ENCODE measurements at regions not wholly inside any gene's neighbourhood (a gene's known extent, or its start where the extent isn't known, plus 50 kb on each side); places are given as distances from the start of the nearest gene placed in this dataset.

DNA sequence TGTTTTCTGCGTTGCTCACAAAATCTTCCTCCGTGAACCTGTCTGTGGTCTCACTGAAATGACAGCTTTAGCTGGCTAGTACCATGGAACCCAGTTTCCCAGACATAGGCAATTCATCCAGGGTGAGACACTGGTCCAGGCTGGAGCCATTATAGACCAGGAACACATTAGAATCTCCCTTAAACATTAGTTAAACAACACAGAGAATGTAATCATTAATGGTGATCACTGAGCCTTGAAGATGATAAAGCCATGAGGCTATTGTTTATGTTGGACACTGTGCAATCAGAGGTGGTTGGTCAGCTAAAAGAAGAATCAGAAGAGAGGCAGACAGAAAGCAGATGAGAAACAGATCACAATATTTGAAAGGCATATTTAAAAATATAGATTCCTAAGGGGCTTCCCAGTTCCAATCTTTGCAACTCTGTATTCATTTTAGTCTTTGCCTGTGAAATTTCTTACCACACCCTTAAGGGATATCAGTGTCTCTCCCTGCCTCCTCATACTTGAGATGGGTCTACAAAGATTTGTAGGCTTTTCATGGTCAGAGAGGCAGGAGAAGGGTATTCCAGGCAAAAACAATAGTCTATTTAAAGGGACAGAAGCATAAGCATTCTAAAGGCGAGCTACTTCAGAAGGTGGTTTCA, 317.9 kb downstream of the MAP2K6 start:
- Histone ChIP-seq H3K9me3 (ENCODE audit: control insufficient read depth in 2 of 2, low read length in 2 of 2) (no peaks in the 10 kb centered on the region), H3K4me1 (ENCODE audit: control insufficient read depth, insufficient read depth, low read length) (peaks cover 10% of the 10 kb centered on the region), H3K27me3 (ENCODE audit: control insufficient read depth in 1 of 2, insufficient read depth in 2 of 2, low read length in 2 of 2) (no peaks in the 10 kb centered on the region), H3K36me3 (ENCODE audit: control insufficient read depth in 2 of 2, insufficient read depth in 2 of 2, low read length in 2 of 2) (no peaks in the 10 kb centered on the region), H3K27ac (ENCODE audit: low read length) (no peak overlapping the region), H3K9ac (ENCODE audit: low read length in 2 of 2) (no peak overlapping the region), H3K4me3 (ENCODE audit: low read length in 2 of 2) (no peak overlapping the region)

DNA sequence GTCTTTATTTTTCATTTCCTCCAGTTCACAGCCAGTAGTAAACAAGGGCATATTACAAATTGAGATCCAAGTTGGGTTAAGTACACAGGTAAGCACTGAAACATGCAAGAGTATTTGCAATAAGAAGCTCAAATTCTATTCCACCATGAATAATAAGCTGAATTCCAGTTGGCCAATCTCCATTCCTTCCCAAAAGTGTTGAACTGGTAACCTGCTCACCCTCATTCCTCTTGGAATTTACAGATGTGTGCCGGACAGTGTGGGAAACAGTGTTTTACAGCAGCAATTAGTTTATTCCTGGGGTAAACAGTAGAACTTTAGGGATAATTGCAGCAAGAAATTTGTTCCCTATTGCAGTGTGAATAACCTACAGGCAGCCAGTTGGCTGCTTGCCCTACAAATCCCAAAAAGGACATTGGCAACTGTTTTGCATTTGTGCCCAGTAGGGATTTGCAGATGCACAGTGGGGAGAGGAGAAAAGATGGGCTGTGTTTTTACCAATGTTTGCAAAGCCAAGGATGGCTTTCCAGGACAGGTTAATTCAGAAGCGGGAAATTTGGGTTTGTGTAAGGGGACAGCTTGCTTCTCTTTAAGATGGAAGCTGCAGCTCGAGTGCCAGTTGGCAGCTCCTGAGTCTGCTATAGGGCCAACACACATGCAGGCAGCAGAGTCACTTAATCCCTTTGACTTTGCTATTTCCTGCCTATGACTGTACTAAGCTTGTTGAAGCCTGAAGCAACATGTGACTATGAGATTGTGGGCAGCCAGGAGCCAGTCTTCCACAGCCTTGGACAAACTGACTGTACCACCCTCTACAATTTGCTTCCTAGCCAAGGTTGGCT, 318.9 kb downstream of the MAP2K6 start:
- Histone ChIP-seq H3K27ac (ENCODE audit: low read length) (no peak overlapping the region), H3K9me3 (ENCODE audit: control insufficient read depth in 2 of 2, low read length in 2 of 2) (no peaks in the 10 kb centered on the region), H3K4me3 (ENCODE audit: low read length in 2 of 2) (no peak overlapping the region), H3K36me3 (ENCODE audit: control insufficient read depth in 2 of 2, insufficient read depth in 2 of 2, low read length in 2 of 2) (no peaks in the 10 kb centered on the region), H3K4me1 (ENCODE audit: control insufficient read depth, insufficient read depth, low read length) (peaks cover 10% of the 10 kb centered on the region), H3K9ac (ENCODE audit: low read length in 2 of 2) (no peak overlapping the region), H3K27me3 (ENCODE audit: control insufficient read depth in 1 of 2, insufficient read depth in 2 of 2, low read length in 2 of 2) (no peaks in the 10 kb centered on the region)

DNA sequence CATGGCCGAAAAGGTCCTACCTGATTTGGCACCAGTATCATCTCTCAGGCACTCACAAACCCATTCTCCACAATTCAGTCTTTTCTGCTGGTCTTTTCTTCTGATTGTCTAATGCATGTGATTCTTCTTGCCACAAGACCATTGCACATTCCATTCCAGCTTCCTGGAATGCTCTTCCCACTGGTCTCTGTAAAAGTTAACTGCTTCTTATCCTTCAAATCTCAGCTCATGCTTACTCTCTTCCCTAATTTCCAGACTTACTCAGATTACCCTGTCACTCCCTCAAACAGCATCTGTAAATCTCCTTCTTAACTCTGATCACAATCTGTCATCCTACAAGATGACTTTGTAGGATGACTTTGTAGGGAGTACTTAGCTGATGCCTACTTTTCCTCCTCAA, 320.2 kb downstream of the MAP2K6 start:
- Histone ChIP-seq H3K27me3 (ENCODE audit: control insufficient read depth in 1 of 2, insufficient read depth in 2 of 2, low read length in 2 of 2) (no peaks in the 10 kb centered on the region), H3K27ac (ENCODE audit: low read length) (no peak overlapping the region), H3K9ac (ENCODE audit: low read length in 2 of 2) (no peak overlapping the region), H3K4me1 (ENCODE audit: control insufficient read depth, insufficient read depth, low read length) (peaks cover 10% of the 10 kb centered on the region), H3K4me3 (ENCODE audit: low read length in 2 of 2) (no peak overlapping the region), H3K9me3 (ENCODE audit: control insufficient read depth in 2 of 2, low read length in 2 of 2) (no peaks in the 10 kb centered on the region), H3K36me3 (ENCODE audit: control insufficient read depth in 2 of 2, insufficient read depth in 2 of 2, low read length in 2 of 2) (no peaks in the 10 kb centered on the region)

DNA sequence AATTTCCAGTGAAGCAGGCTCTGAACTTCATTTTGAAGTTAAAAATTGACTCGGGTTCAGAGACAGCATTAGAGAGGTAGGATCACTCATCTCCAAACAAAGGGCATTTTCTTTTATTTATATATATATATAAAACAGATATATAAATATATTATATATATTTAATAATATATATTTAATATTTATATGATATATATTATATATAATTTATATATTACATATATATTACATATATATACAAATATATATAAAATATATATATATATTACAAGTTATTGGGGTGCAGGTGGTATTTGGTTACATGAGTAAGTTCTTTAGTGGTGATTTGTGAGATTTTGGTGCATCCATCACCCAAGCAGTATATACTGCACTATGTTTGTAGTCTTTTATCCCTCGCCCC, 320.8 kb downstream of the MAP2K6 start:
- no peak overlapping the region for H3K9ac ChIP-seq (ENCODE audit: low read length in 2 of 2)
- no peaks in the 10 kb centered on the region for H3K27me3 ChIP-seq (ENCODE audit: control insufficient read depth in 1 of 2, insufficient read depth in 2 of 2, low read length in 2 of 2)
- H3K36me3 ChIP-seq (ENCODE audit: control insufficient read depth in 2 of 2, insufficient read depth in 2 of 2, low read length in 2 of 2): no peaks in the 10 kb centered on the region
- H3K4me1 ChIP-seq (ENCODE audit: control insufficient read depth, insufficient read depth, low read length): peaks cover 10% of the 10 kb centered on the region
- no peak overlapping the region for H3K27ac ChIP-seq (ENCODE audit: low read length)
- no peak overlapping the region for H3K4me3 ChIP-seq (ENCODE audit: low read length in 2 of 2)
- H3K9me3 ChIP-seq (ENCODE audit: control insufficient read depth in 2 of 2, low read length in 2 of 2): no peaks in the 10 kb centered on the region

DNA sequence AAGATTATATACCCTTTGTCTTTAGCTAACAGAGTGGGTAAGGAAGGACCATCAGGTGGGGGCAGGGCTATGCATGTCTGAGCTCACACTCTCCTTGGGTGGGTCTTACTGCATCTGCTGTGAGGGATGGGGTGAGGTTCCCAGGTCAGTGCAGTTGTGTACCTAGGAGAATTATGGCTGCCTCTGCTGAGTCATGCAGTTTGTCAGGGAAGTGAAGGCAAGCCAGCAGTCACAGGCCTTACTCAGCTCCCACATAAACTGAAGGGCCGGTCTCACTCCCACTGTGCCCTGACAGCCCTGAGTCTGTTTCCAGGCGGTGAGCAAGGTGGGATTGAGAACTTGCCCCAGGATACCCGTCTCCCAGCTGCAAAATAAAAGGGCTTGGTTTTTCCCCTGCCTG, 328.6 kb downstream of the MAP2K6 start:
- Histone ChIP-seq H3K9ac (ENCODE audit: low read length in 2 of 2) (no peak overlapping the region), H3K36me3 (ENCODE audit: control insufficient read depth in 2 of 2, insufficient read depth in 2 of 2, low read length in 2 of 2) (no peaks in the 10 kb centered on the region), H3K4me3 (ENCODE audit: low read length in 2 of 2) (no peak overlapping the region), H3K4me1 (ENCODE audit: control insufficient read depth, insufficient read depth, low read length) (no peaks in the 10 kb centered on the region), H3K27ac (ENCODE audit: low read length) (no peak overlapping the region), H3K9me3 (ENCODE audit: control insufficient read depth in 2 of 2, low read length in 2 of 2) (no peaks in the 10 kb centered on the region), H3K27me3 (ENCODE audit: control insufficient read depth in 1 of 2, insufficient read depth in 2 of 2, low read length in 2 of 2) (no peaks in the 10 kb centered on the region)

DNA sequence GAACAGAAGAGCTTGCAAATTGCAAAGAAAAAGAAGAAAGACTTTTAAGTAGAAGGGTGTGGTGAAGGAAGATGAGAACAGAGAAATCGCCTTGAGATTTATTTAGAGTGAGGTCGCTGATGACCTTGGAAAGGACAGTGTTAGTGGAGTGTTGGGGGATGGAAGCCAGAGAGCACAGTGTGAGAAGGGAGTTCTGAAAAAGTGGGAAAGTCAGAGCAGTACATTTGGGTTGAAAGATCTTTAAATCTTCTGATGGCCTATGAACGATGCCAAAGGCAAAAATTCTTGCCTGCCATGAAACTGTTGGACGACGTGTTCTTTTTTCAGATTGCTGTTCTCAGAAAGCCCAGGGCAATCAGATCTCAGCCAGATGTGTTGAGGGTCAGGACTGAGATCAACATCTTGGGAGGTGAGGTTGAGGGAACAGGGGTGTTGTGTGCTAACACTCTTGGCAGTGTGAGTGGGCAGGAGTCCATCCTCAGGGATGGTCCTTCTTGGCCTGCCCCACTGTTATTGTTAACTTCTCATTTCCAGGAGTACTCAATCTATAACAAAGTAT, 330.1 kb downstream of the MAP2K6 start:
- Histone ChIP-seq H3K9me3 (ENCODE audit: control insufficient read depth in 2 of 2, low read length in 2 of 2) (no peaks in the 10 kb centered on the region), H3K4me1 (ENCODE audit: control insufficient read depth, insufficient read depth, low read length) (no peaks in the 10 kb centered on the region), H3K27ac (ENCODE audit: low read length) (no peak overlapping the region), H3K4me3 (ENCODE audit: low read length in 2 of 2) (no peak overlapping the region), H3K9ac (ENCODE audit: low read length in 2 of 2) (no peak overlapping the region), H3K36me3 (ENCODE audit: control insufficient read depth in 2 of 2, insufficient read depth in 2 of 2, low read length in 2 of 2) (no peaks in the 10 kb centered on the region), H3K27me3 (ENCODE audit: control insufficient read depth in 1 of 2, insufficient read depth in 2 of 2, low read length in 2 of 2) (no peaks in the 10 kb centered on the region)

DNA sequence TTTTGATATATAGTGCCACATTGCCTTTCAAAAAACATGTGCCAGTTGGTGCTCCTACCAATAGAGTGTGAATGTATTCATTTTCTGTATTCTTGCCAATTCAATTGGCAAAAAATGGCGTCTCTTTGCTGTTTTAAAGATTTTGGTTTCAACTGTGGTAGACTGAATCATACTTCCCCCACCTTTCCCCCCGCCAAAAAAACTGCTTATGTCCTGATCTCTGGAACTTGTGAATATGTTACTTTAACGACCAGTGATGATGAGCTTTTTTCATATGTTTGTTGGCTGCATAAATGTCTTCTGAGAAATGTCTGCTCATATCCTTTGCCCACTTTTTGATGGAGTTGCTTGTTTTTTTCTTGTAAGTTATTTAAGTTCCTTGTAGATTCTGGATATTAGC, 325.1 kb upstream of the KCNJ16 start:
- Histone ChIP-seq H3K27me3 (ENCODE audit: control insufficient read depth in 1 of 2, insufficient read depth in 2 of 2, low read length in 2 of 2) (no peaks in the 10 kb centered on the region), H3K9me3 (ENCODE audit: control insufficient read depth in 2 of 2, low read length in 2 of 2) (no peaks in the 10 kb centered on the region), H3K4me3 (ENCODE audit: low read length in 2 of 2) (no peak overlapping the region), H3K9ac (ENCODE audit: low read length in 2 of 2) (no peak overlapping the region), H3K27ac (ENCODE audit: low read length) (no peak overlapping the region), H3K36me3 (ENCODE audit: control insufficient read depth in 2 of 2, insufficient read depth in 2 of 2, low read length in 2 of 2) (no peaks in the 10 kb centered on the region), H3K4me1 (ENCODE audit: control insufficient read depth, insufficient read depth, low read length) (no peaks in the 10 kb centered on the region)

DNA sequence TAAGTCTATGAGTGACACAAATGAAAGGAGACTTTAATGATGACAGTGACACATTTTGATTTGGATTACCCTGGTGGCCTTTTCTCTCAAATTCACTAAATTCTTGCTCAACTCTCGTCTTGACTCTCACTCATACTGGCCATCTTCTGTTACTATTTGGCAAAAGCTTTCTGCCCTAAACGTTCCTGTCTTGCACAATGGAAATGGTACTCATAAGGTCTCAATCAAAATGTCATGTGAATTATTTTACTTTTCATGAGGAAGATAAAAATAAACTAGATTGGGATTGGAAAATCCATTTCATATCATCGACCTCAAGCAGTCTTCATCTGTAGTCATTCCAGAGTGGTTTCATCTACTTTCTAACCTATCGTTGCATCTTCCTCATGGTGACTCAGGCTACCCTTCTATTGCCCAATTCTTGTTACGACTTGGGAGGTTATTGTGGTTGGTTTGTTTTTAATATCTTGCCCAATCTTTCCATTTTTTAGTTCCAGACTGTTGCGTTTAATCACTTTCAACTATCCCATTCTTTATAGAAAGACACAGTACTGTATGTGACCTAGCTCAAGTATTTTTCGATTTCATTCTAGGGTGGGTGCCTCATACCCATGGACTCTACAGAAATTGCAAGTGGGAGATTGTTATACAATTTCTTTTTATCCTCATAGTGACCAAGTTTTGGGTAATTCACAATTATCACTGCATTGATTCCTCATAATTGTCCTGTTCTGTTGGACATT, 317.2 kb upstream of the KCNJ16 start:
- Histone ChIP-seq H3K4me1 (ENCODE audit: control insufficient read depth, insufficient read depth, low read length) (no peaks in the 10 kb centered on the region), H3K27me3 (ENCODE audit: control insufficient read depth in 1 of 2, insufficient read depth in 2 of 2, low read length in 2 of 2) (no peaks in the 10 kb centered on the region), H3K36me3 (ENCODE audit: control insufficient read depth in 2 of 2, insufficient read depth in 2 of 2, low read length in 2 of 2) (no peaks in the 10 kb centered on the region), H3K4me3 (ENCODE audit: low read length in 2 of 2) (no peak overlapping the region), H3K27ac (ENCODE audit: low read length) (no peak overlapping the region), H3K9ac (ENCODE audit: low read length in 2 of 2) (no peak overlapping the region), H3K9me3 (ENCODE audit: control insufficient read depth in 2 of 2, low read length in 2 of 2) (no peaks in the 10 kb centered on the region)

DNA sequence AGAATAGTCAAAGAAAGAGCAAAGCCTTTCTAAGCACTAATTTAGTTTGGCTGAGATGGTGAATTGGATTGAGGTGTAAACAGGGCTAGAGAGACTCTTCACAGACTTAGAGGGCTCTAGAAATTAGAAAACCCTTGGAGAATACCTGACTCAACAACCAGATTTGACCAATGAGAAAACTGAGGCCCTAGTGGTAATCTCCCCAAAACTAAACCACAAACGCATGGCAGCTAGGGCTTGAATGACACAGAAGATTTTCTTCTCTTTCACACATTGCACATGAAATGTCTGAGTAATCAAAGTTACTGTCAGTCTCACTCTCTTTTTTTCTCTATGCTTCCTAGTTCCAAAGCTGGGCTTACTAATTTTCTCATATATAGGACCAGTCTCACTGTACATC, 314.5 kb upstream of the KCNJ16 start:
- no peaks in the 10 kb centered on the region for H3K9me3 ChIP-seq (ENCODE audit: control insufficient read depth in 2 of 2, low read length in 2 of 2)
- H3K4me1 ChIP-seq (ENCODE audit: control insufficient read depth, insufficient read depth, low read length): no peaks in the 10 kb centered on the region
- H3K36me3 ChIP-seq (ENCODE audit: control insufficient read depth in 2 of 2, insufficient read depth in 2 of 2, low read length in 2 of 2): no peaks in the 10 kb centered on the region
- no peak overlapping the region for H3K27ac ChIP-seq (ENCODE audit: low read length)
- H3K9ac ChIP-seq (ENCODE audit: low read length in 2 of 2): no peak overlapping the region
- no peak overlapping the region for H3K4me3 ChIP-seq (ENCODE audit: low read length in 2 of 2)
- H3K27me3 ChIP-seq (ENCODE audit: control insufficient read depth in 1 of 2, insufficient read depth in 2 of 2, low read length in 2 of 2): no peaks in the 10 kb centered on the region

DNA sequence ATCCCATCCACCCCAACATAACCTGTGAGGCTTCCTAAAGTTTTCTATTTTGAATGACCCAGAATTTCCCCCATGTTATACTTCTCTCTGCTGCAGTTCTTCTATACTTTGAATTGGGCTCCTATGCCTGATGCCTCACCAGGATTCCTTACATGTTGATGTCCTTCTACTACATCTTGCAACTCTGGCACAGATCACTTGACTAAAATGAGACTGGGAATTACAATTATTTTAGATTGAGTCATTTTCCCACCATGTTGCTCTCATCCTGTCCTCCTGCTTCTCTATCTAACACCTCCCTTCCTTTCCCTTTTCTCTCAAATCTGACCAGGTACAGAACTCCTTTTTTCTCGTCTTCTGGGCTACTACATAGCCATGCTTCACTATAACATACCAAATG, 314.0 kb upstream of the KCNJ16 start:
- Histone ChIP-seq H3K4me3 (ENCODE audit: low read length in 2 of 2) (no peak overlapping the region), H3K27me3 (ENCODE audit: control insufficient read depth in 1 of 2, insufficient read depth in 2 of 2, low read length in 2 of 2) (no peaks in the 10 kb centered on the region), H3K36me3 (ENCODE audit: control insufficient read depth in 2 of 2, insufficient read depth in 2 of 2, low read length in 2 of 2) (no peaks in the 10 kb centered on the region), H3K9ac (ENCODE audit: low read length in 2 of 2) (no peak overlapping the region), H3K9me3 (ENCODE audit: control insufficient read depth in 2 of 2, low read length in 2 of 2) (no peaks in the 10 kb centered on the region), H3K27ac (ENCODE audit: low read length) (no peak overlapping the region), H3K4me1 (ENCODE audit: control insufficient read depth, insufficient read depth, low read length) (no peaks in the 10 kb centered on the region)
